ENCODE measurements at regions not wholly inside any gene's neighbourhood (a gene's known extent, or its start where the extent isn't known, plus 50 kb on each side); places are given as distances from the start of the nearest gene placed in this dataset.

DNA sequence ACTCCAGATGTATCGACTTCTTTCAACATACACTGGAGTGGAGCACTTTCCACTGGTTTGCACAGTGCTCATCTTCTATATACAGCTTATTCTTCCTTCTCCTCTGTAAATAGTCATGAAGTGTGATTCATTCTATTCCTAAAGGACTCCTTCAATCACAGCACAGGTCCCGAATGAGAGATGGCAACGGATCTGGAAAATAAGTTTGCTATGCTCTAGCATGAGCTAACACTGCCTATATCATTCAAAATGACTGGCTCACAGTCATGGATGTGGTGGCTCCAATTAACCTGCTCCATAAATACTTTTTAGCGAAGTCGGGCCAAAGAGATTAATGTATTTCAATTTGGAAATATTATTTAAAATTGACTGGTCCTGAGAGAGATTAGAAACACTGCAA lies 272.1 kb upstream of the CDH6 start:
- TF ChIP-seq, protein P1, sequence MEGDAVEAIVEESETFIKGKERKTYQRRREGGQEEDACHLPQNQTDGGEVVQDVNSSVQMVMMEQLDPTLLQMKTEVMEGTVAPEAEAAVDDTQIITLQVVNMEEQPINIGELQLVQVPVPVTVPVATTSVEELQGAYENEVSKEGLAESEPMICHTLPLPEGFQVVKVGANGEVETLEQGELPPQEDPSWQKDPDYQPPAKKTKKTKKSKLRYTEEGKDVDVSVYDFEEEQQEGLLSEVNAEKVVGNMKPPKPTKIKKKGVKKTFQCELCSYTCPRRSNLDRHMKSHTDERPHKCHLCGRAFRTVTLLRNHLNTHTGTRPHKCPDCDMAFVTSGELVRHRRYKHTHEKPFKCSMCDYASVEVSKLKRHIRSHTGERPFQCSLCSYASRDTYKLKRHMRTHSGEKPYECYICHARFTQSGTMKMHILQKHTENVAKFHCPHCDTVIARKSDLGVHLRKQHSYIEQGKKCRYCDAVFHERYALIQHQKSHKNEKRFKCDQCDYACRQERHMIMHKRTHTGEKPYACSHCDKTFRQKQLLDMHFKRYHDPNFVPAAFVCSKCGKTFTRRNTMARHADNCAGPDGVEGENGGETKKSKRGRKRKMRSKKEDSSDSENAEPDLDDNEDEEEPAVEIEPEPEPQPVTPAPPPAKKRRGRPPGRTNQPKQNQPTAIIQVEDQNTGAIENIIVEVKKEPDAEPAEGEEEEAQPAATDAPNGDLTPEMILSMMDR (IDR thresholded peaks at IDR 0.05), result no peak
- no peak for TF ChIP-seq POLR2A (IDR thresholded peaks at IDR 0.05)

Data from body of pancreas (tissue), 4 donors.